ENCODE measurements at regions not wholly inside any gene's neighbourhood (a gene's known extent, or its start where the extent isn't known, plus 50 kb on each side); places are given as distances from the start of the nearest gene placed in this dataset.

DNA sequence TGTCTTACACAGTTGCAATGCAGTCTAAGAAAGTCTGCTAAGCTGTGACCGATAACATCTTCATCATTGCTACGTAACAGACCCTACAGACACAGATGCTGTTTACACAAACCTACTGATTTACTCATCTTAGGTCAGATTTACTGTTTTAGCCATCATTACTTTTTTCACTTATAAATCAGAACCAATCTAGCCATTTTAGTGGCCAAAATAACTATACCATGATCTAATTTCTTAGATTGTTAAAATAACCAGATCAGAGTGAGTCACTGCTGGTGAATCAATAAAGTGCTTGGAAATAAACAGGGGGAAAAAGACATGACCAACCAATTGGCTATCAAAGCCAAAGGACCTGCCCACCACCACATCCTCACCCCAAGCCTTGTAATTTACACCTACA, 57.0 kb upstream of the FOXN3 start:
- no peaks in the 10 kb centered on the region for H3K9me3 Mint-ChIP-seq (ENCODE audit: unreplicated experiment)
- intact Hi-C loops (cut with micrococcal nuclease), result no loop called here
- CTCF ChIA-PET, result no interaction called here
- H3K4me3 Mint-ChIP-seq (ENCODE audit: unreplicated experiment), result no peak overlapping the region
- no peaks in the 10 kb centered on the region for H3K27me3 Mint-ChIP-seq (ENCODE audit: insufficient read depth, unreplicated experiment)
- TF ChIP-seq, protein P1, sequence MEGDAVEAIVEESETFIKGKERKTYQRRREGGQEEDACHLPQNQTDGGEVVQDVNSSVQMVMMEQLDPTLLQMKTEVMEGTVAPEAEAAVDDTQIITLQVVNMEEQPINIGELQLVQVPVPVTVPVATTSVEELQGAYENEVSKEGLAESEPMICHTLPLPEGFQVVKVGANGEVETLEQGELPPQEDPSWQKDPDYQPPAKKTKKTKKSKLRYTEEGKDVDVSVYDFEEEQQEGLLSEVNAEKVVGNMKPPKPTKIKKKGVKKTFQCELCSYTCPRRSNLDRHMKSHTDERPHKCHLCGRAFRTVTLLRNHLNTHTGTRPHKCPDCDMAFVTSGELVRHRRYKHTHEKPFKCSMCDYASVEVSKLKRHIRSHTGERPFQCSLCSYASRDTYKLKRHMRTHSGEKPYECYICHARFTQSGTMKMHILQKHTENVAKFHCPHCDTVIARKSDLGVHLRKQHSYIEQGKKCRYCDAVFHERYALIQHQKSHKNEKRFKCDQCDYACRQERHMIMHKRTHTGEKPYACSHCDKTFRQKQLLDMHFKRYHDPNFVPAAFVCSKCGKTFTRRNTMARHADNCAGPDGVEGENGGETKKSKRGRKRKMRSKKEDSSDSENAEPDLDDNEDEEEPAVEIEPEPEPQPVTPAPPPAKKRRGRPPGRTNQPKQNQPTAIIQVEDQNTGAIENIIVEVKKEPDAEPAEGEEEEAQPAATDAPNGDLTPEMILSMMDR (IDR thresholded peaks at IDR 0.05; ENCODE audit: unreplicated experiment), result no peak
- no peaks in the 10 kb centered on the region for H3K4me1 Mint-ChIP-seq (ENCODE audit: insufficient read depth, unreplicated experiment)
- BruUV-seq (replicated peaks), result no TSS peak
- H3K36me3 Mint-ChIP-seq (ENCODE audit: insufficient read depth, unreplicated experiment), result no peaks in the 10 kb centered on the region
- H3K27ac Mint-ChIP-seq (ENCODE audit: low read depth, unreplicated experiment), result no peak overlapping the region
- DNase-seq (ENCODE audit: unreplicated experiment), result no peak
- POLR2A ChIA-PET, result no interaction called here

- no peak overlapping the region for H3K27ac Mint-ChIP-seq (ENCODE audit: low read depth, unreplicated experiment)
- no peaks in the 10 kb centered on the region for H3K36me3 Mint-ChIP-seq (ENCODE audit: insufficient read depth, unreplicated experiment)
Measured at GRCh38 chr14:89473569-89473968, 56.5 kb upstream of the FOXN3 start.

GRCh38 chr14:89470401-89470800, 53.4 kb upstream of the FOXN3 start:
- TF ChIP-seq, protein P1 (IDR thresholded peaks at IDR 0.05; ENCODE audit: unreplicated experiment), result no peak
- intact Hi-C loops (cut with micrococcal nuclease), result no loop called here
- Mint-ChIP-seq H3K36me3 (ENCODE audit: insufficient read depth, unreplicated experiment) (no peaks in the 10 kb centered on the region), H3K27ac (ENCODE audit: low read depth, unreplicated experiment) (no peak overlapping the region), H3K27me3 (ENCODE audit: insufficient read depth, unreplicated experiment) (no peaks in the 10 kb centered on the region), H3K9me3 (ENCODE audit: unreplicated experiment) (no peaks in the 10 kb centered on the region), H3K4me1 (ENCODE audit: insufficient read depth, unreplicated experiment) (no peaks in the 10 kb centered on the region), H3K4me3 (ENCODE audit: unreplicated experiment) (no peak overlapping the region)
- no TSS peak for BruUV-seq (replicated peaks)
- DNase-seq (ENCODE audit: unreplicated experiment), result no peak
- POLR2A ChIA-PET, result no interaction called here
- CTCF ChIA-PET, result interaction anchor here (0.8 kb wide), 1 partner anchor 264 kb away, joined by 5 read pairs; no protein-coding TSS in a partner anchor

More at GRCh38 chr14:89473569-89473968, 56.5 kb upstream of the FOXN3 start:
- Mint-ChIP-seq H3K4me1 (ENCODE audit: insufficient read depth, unreplicated experiment) (no peaks in the 10 kb centered on the region), H3K9me3 (ENCODE audit: unreplicated experiment) (no peaks in the 10 kb centered on the region), H3K27me3 (ENCODE audit: insufficient read depth, unreplicated experiment) (no peaks in the 10 kb centered on the region), H3K4me3 (ENCODE audit: unreplicated experiment) (no peak overlapping the region)
- DNase-seq (ENCODE audit: unreplicated experiment), result no peak
- intact Hi-C loops (cut with micrococcal nuclease), result no loop called here
- no TSS peak for BruUV-seq (replicated peaks)
- POLR2A ChIA-PET, result no interaction called here
- TF ChIP-seq, protein P1 (IDR thresholded peaks at IDR 0.05; ENCODE audit: unreplicated experiment), result no peak
- CTCF ChIA-PET, result interaction anchor here (0.6 kb wide), 1 partner anchor 439 kb away, joined by 3 read pairs; no protein-coding TSS in a partner anchor

DNA sequence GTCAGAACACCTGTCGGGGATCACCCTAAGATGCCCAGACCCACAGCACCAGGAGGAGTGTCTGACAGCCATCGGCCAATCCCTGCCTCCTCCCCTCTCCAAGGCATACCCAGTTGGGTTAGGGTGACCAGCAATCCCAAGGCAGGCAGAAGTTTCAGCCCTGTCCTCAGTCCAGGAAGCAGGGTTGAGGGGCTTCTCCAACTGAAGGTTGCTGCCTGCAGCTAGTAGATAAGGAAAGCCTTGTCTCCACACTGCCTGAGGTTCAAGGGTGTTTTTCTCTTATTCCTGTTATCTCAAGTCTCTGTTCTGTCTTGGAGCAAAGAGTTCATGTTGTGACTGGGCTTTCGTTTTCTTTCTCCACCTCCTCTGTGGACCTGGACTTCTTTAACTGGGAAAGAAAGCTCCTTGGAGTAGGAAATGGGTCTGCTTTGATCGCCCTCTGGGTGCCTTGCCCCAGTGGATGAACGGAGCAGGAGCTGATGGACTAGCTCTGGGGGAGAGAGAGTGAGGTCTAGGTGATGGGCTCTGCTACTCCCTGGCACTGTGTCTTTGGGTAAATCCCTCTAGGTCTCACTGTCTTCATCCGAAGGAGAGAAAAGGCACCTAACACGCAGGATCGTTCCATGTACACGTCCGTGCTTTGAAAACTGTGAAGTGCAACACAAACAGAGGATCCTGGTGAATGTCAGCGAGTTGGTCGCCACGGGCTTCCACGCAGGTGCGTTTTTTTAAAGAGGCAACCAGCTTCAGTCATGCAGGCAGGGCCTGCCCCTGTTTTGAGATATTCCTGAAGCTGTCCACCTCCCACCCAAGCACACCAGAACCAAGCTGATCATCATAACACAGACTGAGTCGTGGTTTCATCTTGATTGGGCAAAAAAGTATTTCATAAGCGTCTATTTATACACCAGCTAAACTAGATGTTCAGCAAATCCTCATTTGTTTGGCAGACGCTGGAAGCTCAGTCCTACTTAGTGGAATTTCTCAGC, 52.5 kb upstream of the FOXN3 start:
- Mint-ChIP-seq H3K36me3 (ENCODE audit: insufficient read depth, unreplicated experiment) (no peaks in the 10 kb centered on the region), H3K4me1 (ENCODE audit: insufficient read depth, unreplicated experiment) (no peaks in the 10 kb centered on the region), H3K9me3 (ENCODE audit: unreplicated experiment) (no peaks in the 10 kb centered on the region), H3K27ac (ENCODE audit: low read depth, unreplicated experiment) (no peak overlapping the region), H3K27me3 (ENCODE audit: insufficient read depth, unreplicated experiment) (no peaks in the 10 kb centered on the region), H3K4me3 (ENCODE audit: unreplicated experiment) (no peak overlapping the region)
- intact Hi-C loops (cut with micrococcal nuclease), result no loop called here
- no TSS peak for BruUV-seq (replicated peaks)
- TF ChIP-seq, protein P1 (IDR thresholded peaks at IDR 0.05; ENCODE audit: unreplicated experiment), result no peak
- ChIA-PET CTCF (interaction anchor here (0.5 to 0.6 kb wide), 3 partner anchors 9 to 225 kb away, joined by 3 to 4 read pairs (median 3); no protein-coding TSS in a partner anchor), POLR2A (interaction anchor here (0.8 kb wide), 1 partner anchor 11 kb away, joined by 3 read pairs; no protein-coding TSS in a partner anchor)
- DNase-seq (ENCODE audit: unreplicated experiment), result no peak
